Left renal cortex interstitium (tissue), 4 donors: ENCODE measurements at regions not wholly inside any gene's neighbourhood (a gene's known extent, or its start where the extent isn't known, plus 50 kb on each side); places are given as distances from the start of the nearest gene placed in this dataset.
"Not testable (repeated sequence)": the region's sequence is repeated elsewhere in the genome, so short reads cannot be mapped to it uniquely, and the experiment has no call there.

Experiments
- DNase-seq, 4 donors: peaks; one replicate each; pipeline ENCODE4 v3.0.0-alpha.2; 2013; ENCODE audit warnings: low read depth in 4 of 4, low spot score in 2 of 4, missing footprints in 1 of 4

GRCh38 chr14:43012817-43013216, 1406.1 kb downstream of the LRFN5 start:
- DNase-seq = no peak

GRCh38 chr14:43005807-43006206, 1399.1 kb downstream of the LRFN5 start:
- DNase-seq = no peak

GRCh38 chr14:43003845-43004244, 1397.2 kb downstream of the LRFN5 start:
- no peak for DNase-seq

DNA sequence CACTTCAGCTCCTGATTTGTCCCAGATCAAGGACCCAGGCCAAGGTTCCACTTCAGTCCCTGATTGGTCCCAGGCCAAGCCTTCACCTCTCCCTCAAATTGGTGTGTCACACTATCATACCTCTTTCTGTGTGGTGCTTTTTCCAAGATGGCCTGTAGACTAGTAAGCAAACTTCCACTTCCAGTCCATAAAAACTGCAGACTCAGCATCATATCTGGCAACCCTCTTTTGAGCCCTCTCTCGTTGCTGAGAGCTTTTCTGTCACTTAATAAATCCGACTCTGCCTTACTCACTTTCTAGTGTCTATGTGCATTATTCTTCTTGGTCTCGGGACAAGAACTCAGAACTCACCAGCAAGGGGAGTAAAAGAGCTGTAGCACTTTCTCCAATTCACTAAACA, 1395.1 kb downstream of the LRFN5 start:
- DNase-seq = no peak

DNA sequence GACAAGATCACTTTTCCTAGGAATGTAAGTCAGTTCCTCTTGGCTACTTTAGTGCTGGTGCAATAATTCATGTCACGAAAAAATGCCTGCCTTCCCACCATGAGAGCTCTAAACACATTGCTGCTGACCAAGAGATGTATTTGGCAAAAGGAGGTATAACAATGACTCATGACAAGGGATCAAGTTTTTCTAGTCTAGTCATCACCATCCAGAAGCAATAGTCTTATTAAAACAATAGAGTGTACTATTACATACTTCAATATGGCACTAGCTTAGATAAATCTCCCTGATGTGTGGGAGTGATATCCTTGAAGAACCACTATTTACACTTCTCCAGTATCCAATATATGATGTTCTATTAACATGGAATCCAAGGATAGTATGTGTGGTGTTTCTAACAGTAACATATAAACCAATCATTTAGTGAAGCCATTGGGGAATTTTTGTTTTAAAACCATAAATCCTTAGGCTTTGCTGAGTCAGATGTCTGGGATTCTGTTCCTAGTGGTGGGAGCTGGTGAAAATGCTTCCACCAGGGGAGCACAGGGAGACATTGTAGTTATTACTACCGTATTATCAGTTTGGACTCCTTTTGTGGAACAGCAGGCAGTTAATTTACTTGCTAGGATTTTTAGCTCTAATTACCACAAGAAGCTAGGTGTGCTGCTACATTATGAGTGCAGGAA, 1387.5 kb downstream of the LRFN5 start:
- no peak for DNase-seq

GRCh38 chr14:42992930-42993329, 1386.3 kb downstream of the LRFN5 start:
- no peak for DNase-seq

GRCh38 chr14:42980419-42980818, 1373.7 kb downstream of the LRFN5 start:
- DNase-seq = no peak

DNA sequence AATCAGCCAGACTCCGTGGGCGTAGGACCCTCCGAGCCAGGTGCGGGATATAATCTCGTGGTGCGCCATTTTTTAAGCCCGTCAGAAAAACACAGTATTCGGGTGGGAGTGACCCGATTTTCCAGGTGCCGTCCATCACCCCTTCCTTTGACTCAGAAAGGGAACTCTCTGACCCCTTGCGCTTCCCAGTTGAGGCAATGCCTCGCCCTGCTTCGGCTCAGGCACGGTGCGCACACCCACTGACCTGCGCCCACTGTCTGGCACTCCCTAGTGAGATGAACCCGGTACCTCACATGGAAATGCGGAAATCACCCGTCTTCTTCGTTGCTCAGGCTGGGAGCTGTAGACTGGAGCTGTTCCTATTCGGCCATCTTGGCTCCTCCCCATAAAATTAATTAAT, 1366.5 kb downstream of the LRFN5 start:
- not testable (repeated sequence) for DNase-seq

GRCh38 chr14:42965512-42965911, 1358.8 kb downstream of the LRFN5 start:
- DNase-seq = no peak

DNA sequence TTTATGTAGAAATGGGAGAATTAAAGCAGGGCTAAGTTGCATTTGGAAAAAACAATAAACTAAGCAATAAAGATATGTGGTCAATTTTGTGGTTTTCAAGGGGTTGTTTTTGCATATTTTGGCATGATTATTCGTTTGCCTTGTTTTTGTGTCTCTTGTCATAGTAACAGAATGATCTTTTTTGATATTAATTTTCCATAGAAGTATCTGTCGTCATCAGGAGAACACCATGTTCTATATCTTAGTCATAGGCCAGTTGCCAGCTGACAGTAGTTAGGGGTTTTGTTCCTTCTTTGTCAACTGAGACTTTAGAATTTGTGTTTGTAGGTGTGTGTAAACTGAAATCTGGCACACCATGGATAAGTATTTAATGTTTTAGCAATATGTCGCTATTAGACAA, 1354.8 kb downstream of the LRFN5 start:
- no peak for DNase-seq

DNA sequence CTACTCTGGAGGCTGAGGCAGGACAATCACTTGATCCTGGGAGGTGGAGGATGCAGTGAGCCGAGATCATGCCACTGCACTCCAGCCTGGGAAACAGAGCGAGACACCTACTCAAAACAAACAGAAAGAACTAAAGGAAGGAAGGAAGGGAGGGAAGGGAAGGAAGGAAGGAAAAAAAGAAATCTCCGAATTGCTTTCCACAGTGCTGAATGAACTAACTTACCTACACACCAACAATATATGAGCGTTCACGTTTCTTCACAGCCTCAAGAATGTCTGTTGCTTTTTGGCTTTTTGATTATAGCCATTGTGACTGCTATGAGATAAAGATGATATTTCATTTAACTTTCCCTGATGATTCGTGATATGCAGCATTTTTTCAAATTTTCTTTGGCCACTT, 1343.7 kb downstream of the LRFN5 start:
- no peak for DNase-seq

DNA sequence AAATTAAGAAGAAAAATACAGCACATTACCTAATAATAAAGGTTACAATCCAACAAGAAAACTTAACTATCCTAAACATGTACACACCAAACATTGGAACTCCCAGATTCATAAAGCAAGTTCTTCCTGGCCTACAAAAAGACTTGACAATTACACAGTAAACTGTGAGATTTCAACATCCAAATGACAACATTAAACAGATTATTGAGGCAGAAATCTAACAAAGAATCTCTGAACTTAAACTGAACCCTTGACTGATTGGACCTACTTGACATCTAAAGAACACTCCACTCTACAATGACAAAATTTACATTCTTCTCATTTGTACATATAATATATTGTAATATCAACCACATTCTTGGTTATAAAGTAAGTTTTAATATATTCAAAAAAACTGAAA, 1341.3 kb downstream of the LRFN5 start:
- DNase-seq = no peak

- DNase-seq = no peak
These were observed 1337.6 kb downstream of the LRFN5 start for GRCh38 chr14:42944284-42944683.

- DNase-seq = no peak
These were observed 1324.6 kb downstream of the LRFN5 start for GRCh38 chr14:42931308-42931707.

DNA sequence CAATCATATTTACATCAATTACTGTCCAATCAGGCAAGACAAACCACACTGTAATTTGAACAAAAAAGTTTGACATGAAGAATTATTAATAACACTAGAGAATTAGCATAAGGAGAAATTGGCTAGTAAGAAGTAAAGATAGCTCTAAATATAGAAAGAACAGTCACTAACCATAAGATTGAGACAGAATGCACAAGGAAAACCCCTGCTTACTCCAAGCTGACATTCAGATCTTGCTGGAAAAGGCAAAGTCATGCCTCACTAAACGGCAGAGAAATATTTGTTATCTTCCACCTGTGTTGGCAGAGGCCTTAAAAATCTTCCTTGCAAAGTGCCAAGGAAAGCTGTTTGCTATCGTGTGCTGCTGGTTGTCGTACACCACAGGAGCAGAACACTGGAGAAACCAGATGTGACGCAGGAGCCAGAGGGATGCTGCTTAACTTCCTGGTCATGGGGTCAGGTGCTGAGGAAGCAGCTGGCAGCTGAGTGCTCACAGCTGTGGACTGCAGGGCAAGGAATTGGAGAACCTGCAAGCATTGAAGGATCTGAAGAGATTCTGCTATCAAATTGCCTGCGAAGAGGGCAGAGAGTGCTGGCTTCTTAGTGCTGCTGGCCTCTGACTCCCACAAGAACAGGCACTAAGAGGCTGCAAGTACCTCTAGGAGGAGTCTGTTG, 1323.3 kb downstream of the LRFN5 start:
- peak; percentile 22 to 40 (median 28) for DNase-seq

GRCh38 chr14:42927313-42927712, 1320.6 kb downstream of the LRFN5 start:
- no peak for DNase-seq

DNA sequence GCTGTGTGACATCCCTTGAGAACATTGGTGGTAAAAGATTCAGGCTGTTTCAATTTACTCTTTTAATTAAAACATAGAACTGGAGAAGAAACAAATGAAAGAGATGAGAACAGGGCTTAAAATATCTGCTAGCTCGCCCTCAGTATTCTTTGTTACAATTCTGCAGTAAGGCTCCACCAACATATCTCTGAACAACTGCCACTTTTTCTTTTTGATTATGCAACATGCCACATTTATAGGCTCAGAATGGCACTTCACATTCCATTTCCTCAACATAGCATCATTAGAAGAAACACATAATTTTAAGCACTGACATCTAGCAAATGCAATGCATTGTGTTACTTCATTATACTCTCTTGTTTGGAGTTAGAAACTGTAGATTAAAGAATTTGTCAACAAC, 1315.2 kb downstream of the LRFN5 start:
- DNase-seq = no peak

DNA sequence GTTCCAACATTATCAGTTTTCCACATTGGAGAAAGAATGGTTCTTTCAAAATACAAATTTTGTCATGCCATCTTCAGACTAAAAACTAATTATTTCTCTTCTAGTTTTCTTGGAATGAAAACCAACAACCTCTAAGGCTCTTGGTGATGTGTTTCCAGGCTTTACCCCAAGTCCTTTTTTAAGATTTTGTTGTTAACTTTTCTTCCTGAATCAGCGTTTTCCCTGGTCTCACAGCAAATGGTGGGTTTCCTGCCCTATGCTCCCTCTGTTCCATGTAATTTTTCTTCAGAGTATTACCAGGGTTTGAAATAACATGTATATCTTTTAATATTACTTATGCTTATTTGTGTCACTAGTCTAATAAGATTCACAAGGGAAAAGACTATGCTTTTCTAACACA, 1311.9 kb downstream of the LRFN5 start:
- DNase-seq = no peak

- DNase-seq = no peak
These were observed 1305.0 kb downstream of the LRFN5 start for GRCh38 chr14:42911642-42912041.

DNA sequence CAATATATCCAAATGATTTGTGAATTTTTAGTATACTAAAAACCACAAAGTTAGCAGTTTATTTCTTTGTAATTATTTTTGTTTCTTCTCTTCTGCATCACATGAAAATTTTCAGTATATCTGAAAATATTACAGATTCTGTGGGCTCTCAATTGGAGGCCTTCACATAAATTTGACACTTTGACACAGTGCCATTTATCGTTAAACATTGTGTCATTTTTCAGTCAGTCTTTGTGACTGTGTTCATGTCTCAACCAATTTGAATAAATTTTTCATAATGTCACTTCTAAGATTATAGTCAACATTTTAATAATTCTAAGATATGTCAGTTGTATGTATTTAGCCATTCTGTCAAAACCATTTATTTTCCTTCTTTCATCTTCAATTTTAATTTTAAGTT, 1303.0 kb downstream of the LRFN5 start:
- no peak for DNase-seq

GRCh38 chr14:42893183-42893582, 1286.5 kb downstream of the LRFN5 start:
- DNase-seq = no peak

DNA sequence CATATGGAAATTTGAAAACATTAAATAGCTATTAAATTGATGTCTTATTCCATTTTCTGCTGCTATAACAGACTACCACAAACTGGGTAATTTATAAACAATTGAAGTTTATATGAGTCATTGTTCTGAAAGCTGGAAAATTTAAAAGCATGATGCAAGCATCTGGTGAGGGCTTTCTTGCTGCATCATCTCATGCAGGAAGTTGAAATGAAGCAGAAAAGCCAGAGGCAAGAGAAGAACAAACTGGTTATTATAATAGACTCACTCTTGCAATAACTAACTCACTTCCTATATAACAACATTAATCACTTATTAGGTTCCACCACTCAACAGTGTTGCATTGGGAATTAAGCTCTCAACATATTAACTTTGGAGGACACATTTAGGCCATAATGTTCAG, 1277.4 kb downstream of the LRFN5 start:
- no peak for DNase-seq

- no peak for DNase-seq
These were observed 1271.0 kb downstream of the LRFN5 start for GRCh38 chr14:42877716-42878115.
